ENCODE measurements at regions not wholly inside any gene's neighbourhood (a gene's known extent, or its start where the extent isn't known, plus 50 kb on each side); places are given as distances from the start of the nearest gene placed in this dataset.

GRCh38 chr16:73529303-73530012, 481.5 kb upstream of the ZFHX3 start:
- TF ChIP-seq, protein P1, sequence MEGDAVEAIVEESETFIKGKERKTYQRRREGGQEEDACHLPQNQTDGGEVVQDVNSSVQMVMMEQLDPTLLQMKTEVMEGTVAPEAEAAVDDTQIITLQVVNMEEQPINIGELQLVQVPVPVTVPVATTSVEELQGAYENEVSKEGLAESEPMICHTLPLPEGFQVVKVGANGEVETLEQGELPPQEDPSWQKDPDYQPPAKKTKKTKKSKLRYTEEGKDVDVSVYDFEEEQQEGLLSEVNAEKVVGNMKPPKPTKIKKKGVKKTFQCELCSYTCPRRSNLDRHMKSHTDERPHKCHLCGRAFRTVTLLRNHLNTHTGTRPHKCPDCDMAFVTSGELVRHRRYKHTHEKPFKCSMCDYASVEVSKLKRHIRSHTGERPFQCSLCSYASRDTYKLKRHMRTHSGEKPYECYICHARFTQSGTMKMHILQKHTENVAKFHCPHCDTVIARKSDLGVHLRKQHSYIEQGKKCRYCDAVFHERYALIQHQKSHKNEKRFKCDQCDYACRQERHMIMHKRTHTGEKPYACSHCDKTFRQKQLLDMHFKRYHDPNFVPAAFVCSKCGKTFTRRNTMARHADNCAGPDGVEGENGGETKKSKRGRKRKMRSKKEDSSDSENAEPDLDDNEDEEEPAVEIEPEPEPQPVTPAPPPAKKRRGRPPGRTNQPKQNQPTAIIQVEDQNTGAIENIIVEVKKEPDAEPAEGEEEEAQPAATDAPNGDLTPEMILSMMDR (IDR thresholded peaks at IDR 0.05; ENCODE audit: low read depth, low read length) = no peak
- TF ChIP-seq EZH2phosphoT487 (IDR thresholded peaks at IDR 0.05; ENCODE audit: low read depth) = no peak
